DMS153 (cell line): ENCODE measurements at regions not wholly inside any gene's neighbourhood (a gene's known extent, or its start where the extent isn't known, plus 50 kb on each side); places are given as distances from the start of the nearest gene placed in this dataset.

Source experiments
- DNase-seq: peaks from one replicate; lab custom pipeline; 2025; lab: John Stamatoyannopoulos, UW

DNA sequence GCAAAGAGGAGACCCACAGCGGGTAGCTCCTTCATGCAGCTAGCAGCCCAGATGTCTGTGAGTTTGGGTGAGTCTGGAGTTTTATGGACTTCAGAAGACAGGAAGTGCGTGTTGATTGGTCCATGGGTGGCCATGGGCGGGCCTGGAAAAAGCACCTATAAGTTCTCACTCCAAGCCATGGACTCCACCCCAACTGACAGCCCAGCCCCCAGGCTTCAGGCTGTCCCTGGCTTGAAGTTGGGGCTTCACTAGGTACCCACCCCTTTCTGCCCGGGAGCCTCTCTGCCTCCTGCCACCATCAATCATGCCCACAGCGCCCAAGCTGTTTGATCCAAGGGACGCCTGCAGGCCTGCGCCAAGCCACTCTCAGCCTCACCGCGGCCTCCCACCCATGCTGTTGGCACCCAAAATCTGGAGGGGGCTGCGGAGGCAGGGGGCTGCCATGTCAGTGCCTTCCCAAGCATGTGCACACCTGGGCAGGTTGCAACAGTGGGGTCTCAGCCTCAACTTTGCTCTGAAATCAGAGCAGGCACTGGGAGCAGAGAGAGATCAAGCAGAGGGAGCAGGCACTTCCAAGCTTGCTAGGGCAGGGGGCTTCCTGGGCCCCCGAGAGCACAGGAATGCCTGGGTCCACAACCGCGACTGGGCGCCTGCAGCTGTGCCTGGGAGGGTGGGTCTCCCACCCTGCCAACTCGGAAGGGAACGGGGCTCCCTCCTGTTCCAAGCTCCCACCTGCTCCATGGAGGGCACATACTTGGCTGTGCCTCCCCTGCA lies 1503.7 kb downstream of the CDH11 start:
- DNase-seq: peak; percentile 30

DNA sequence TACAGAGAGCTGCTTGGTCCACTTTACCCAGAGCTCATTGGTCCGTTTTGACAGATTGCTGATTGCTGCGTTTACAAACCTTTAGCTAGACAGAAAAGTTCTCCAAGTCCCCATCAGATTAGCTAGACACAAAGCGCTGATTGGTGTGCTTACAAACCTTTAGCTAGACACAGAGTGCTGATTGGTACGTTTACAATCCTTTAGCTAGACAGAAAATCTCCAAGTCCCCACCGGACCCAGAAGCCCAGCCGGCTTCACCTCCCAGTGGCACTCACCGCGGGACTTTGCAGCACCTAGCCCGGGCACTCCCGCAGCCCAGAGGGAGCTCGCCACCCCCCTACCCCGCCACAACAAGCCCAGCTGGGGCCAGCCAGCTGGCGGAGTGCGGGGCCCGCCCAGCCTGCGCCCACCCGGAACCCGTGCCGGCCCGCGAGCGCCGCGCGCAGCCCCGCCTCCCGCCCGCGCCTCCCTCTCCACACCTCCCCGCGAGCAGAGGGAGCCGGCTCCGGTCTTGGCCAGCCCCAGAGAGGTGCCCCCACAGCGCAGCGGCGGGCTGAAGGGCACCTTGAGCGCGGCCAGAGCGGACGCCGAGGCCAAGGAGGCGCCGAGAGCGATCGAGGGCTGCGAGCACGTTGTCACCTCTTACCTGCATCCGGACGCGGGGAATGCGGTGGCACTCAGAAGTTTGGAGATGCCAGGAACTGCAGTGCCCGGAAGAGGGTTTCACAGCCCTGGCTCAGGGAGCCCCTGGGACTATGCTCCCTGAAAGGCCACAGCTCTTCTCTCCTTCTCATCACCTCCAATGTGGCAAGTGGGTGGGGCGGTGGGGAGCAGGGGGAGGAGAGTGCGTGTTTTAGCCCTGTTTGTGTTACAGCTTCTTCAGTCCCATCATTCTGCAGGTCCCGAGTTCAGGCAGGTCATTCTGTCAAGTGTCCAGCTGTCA lies 1504.5 kb downstream of the CDH11 start:
- no peak for DNase-seq

DNA sequence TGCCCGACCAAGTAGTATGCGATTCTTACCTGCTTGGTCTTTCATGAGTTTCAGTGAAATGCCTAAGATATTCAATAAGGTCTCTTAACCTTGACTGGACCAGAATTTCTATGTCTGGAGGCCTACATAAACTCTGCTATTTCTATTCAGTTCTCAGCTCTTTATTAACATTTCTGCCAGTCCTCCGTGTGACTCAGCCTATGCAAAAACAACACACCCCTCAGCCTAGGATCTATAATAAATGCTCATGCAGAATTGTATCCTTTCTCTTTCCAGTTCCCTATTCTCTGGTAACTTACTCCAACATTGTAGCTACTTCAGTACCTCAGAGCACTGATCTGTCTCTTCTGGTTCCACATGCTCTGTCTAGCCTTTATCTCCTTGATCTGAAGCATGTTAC lies 1507.4 kb downstream of the CDH11 start:
- no peak for DNase-seq

- DNase-seq: no peak
Measured at GRCh38 chr16:63613701-63614100, 1508.2 kb downstream of the CDH11 start.

DNA sequence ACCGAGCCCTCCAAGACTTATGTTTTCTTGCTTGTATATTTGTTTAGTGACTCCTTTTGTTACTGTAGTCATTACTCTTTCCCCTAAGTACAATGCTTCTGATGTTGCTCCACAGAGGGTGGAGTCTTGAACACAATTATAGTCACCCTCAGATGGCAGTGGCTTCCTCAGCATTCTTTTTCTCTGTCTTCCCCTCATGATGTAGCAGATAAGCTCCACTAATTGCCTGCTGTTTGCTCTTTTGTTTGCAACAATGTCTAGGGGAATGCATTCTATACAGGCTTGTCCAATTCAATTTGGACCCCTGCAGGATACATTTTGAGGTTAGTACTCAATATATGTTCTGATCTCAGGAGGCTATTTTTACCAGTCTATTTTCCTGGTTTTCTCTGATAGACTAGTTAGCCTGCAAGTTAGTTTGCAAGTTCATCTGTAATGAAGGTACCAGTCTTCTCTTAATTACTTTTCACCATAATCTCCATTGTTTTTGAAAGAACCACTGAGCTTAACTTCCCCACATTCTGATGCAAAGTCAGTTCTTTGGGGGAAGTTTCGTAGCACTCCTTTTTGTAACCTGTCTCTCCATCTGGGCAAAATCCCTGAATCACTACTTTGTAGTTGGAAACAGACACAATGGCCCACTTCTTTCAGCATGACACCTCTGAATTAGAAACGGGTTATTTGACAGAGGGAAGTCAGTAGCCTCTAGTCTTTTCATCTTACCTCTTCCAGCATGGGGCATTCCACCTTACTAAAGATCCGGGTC lies 1509.2 kb downstream of the CDH11 start:
- DNase-seq: no peak

GRCh38 chr16:63606778-63607177 lies 1515.1 kb downstream of the CDH11 start:
- DNase-seq: no peak

DNA sequence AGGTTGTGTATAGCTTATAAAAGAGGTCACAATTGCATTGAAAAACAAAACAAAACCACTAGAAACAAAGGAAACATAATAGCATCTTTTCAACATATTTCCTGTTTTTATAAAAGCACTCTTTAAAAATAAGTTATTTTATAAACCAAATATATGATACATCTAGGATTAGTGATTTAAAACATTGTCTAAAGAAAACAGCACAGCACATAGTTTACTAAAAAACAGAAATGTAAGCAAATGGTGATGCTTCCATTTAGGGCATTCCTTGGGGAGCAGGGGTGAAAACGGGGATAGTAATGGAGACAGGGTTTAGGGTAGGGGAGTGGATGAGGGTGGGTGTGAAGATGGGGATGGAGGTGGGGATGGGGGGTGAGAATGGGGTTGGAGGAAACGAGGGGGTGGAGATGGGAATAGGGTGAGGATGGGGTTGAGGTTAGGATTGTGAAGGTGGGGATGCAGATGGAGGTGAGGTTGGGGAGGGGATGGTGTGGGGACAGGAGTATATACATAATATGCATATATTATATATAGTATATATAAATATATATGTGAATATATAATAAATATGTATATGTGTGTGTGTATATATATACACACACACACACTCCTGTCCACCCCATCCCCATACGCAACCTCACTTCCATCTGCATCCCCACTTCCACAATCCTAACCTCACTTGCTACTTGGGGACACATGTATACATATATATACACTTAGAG lies 1519.5 kb downstream of the CDH11 start:
- DNase-seq: no peak

- no peak for DNase-seq
Measured at GRCh38 chr16:63596716-63597115, 1525.1 kb downstream of the CDH11 start.

DNA sequence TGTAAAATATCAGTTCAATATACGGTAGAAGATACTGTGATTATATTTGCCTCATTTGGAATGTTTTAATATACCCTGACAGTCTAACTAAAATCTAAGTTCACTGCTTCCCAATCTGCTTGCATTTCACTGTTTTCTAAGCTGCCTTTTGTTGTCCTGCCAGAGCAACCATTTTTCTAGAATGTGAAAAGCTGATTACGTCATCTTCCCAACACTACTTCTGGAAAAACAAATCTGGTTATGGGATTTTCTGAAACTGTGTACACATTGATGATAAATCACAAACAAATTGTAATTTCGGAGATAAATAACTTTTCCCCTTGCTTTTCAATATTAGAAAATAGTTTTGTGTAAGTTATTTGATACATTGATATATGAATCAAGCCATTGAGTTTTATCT lies 1529.0 kb downstream of the CDH11 start:
- DNase-seq: no peak

DNA sequence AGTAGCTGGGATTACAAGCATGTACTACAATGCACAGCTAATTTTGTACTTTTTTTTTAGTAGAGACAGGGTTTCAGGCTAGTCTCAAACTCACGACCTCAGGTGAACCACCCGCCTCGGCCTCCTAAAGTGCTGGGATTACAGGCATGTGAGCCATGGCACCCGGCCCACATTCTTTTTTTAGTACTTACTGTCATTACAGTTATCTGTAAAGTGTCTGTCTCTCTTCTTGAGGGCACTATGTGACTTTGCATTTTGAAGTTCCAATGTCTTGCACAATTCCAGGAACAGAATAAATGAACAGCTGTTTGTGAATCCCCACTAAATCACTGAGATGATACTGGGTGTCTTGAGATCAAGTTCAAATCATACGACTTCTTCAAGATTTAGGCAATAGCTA lies 1540.3 kb downstream of the CDH11 start:
- DNase-seq: no peak

DNA sequence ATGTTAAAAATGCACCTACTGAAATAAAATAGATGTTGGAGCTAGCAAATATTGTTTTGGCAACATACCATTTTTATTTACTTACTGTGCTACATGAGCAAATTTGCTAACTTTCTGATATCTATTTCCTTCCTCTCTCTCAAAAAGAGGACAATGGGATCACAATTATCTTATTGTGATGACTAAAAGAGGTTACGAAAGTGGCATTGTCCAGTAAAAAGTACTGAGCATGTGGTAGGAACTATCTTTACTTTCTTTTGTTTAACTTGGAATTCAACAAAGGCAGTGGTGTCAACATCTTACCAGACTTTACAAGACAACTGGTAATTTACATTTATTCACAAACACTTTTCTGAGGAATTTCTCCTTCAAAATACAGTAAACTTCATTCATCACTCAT lies 1542.6 kb upstream of the CDH8 start:
- no peak for DNase-seq

GRCh38 chr16:63577891-63578290 lies 1541.7 kb upstream of the CDH8 start:
- no peak for DNase-seq

GRCh38 chr16:63575041-63575440 lies 1538.8 kb upstream of the CDH8 start:
- DNase-seq: no peak

- DNase-seq: no peak
Measured at GRCh38 chr16:63568164-63568563, 1531.9 kb upstream of the CDH8 start.

DNA sequence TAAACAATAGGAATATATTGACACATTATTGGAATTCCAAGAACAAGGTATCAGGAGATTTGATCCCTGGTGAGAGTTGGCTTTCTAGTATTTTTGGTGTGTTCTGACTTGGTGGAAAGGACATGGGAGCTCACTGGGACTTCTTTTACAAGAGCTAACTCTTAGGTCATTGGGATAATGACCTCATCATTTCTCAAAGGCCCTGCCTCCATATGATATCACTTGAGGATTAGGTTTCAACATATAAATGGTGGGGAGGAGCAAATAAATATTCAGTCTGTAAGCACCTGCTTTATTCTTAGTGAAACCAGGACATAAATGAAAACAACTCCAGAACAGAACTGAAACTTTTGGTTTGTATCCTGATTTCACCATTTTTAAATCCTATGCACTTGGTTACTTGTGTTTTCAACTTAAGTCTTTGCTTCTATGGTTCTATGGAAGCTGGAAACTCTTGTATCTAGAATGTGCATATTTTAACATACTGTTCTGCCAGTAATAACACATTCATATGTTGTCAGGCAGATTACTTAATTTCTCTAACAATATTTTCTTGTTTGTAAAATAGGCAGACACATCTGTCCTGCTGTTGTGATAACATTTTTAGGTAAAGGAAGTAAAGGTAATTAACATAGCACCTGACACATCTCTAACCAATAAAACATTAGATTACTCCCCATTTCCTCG lies 1527.7 kb upstream of the CDH8 start:
- DNase-seq: no peak

- DNase-seq: no peak
Measured at GRCh38 chr16:63553980-63554379, 1517.7 kb upstream of the CDH8 start.

GRCh38 chr16:63539276-63539675 lies 1503.0 kb upstream of the CDH8 start:
- no peak for DNase-seq

DNA sequence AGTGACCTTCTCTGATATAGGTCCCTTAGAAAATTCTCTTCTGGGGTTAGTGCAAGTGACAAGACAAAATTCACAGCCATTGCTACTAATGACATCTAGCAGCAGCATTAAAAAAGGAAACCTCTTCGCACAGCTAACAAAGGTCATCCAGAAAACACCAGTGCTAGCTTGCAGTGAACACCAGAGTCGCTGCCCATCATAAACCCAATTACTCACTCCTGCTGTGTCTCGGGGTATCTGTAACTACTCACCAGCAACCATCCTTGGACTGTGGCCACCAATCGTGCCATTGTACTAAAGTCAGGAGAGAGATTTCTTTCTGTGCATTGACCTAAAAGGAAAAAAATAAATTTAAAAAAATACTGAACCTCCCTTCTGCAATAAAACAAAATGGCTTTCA lies 1494.7 kb upstream of the CDH8 start:
- no peak for DNase-seq

DNA sequence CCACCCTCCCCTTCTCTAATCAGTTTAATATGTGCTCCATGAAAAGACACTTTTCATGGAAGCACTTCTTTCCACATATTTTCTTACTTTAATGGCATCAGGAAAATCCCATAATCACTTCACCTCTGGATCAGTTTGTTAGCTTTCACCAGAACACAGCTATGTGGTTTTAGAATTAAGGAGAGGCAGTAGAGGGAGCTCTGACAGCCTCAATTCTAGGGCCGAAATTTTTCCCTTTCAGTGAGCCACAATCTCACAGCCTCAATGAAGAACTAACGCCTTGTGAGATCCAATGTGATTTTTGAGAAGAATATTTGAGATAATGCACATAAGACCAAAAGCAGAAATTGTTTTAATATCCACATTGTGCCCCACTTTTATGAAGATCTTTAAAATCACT lies 1494.0 kb upstream of the CDH8 start:
- no peak for DNase-seq

- no peak for DNase-seq
Measured at GRCh38 chr16:63527404-63527803, 1491.2 kb upstream of the CDH8 start.

- DNase-seq: no peak
Measured at GRCh38 chr16:63516394-63516793, 1480.2 kb upstream of the CDH8 start.
